Glomerular endothelial cell (primary cell): ENCODE measurements at regions not wholly inside any gene's neighbourhood (a gene's known extent, or its start where the extent isn't known, plus 50 kb on each side); places are given as distances from the start of the nearest gene placed in this dataset.

Source experiments
- DNase-seq: peaks from one replicate; pipeline ENCODE4 v3.0.0-alpha.2; 2011; ENCODE audit warnings: low read depth, low spot score; ENCODE audit errors: extremely low read depth

DNA sequence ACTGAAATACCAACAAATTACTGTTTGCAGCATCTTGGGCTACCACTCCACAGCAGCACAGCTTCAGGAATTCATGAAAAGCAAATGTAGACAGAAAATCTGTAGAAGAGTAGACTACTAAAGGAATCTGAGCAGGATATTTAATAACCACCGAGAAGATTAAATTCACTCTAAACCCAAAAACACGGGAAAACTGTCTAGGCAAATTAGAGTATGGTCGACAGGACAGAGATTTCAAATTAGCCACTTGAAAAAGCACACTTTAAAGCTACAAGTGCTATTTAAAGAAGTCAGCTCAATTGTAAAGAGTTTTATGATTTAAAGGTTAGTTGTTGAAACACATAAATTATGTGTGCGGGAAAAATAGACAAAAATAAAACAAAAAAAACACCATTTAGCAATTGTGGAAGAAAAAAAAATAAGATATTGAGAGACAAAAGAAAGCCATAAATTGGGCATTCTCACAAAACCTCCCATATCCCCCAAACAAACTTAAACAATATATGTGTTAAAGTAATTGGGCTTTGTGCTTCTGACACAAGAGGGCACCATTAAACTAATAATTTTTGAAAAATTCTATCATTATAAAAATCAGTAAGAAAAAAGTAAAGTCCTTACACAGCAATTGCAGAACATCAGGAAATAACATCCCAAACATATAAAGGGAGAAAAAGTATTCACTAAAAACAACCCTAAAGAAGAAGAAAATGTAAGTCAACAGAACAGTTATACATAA, 880.8 kb downstream of the TECRL start:
- DNase-seq: no peak

- no peak for DNase-seq
Observed at GRCh38 chr4:63526251-63526650, 883.0 kb downstream of the TECRL start.

GRCh38 chr4:63524764-63525163, 884.5 kb downstream of the TECRL start:
- DNase-seq: no peak

DNA sequence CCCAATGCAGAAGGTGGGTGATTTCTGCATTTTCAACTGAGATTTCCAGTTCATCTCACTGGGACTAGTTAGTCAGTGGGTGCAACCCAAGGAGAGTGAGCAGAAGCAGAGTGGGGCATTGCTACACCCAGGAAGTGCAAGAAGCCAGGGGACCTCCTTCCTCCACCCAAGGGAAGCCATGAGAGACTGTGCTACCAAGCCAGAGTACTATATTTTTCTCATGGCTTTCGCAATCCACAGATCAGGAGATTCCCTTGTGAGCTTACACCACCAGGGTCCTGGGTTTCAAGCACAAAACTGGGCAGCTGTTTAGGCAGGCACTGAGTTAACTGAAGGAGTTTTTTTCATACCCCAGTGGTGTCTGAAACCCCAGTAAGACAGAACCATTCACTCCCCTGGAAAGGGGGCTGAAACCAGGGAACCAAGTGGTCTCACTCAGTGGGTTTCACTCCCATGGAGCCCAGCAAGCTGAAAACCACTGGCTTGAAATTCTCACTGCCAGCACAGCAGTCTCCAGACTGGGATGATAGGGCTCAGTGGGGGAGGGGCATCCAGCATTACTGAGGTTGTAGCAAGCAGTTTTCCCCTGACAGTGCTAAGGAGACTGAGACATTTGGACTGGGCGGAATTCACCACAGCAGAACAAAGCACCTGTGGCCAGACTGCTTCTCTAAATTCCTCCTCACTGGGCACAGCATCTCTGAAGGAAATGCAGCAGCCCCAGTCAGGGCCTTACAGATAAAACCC, 903.4 kb downstream of the TECRL start:
- no peak for DNase-seq

GRCh38 chr4:63493265-63493664, 916.0 kb downstream of the TECRL start:
- no peak for DNase-seq

GRCh38 chr4:63492515-63492914, 916.7 kb downstream of the TECRL start:
- DNase-seq: no peak

DNA sequence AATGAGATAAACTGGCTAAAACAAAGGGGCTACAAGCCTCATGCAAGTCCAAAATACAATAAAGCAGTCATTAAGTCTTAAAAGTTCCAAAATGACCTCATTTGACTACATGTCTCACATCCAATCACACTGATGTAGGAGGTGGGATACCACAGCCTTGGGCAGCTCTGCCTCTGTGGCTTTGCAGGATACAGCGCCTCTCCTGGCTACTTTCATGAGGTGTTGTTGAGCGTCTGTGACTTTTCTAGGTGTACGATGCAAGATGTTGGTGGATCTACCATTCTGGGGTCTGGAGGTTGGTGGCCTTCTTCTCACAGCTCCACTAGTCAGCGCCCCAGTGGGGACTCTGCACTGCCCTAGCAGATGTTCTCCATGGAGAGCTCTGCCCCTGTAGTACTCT, 944.9 kb downstream of the TECRL start:
- no peak for DNase-seq

GRCh38 chr4:63460075-63460474, 949.2 kb downstream of the TECRL start:
- no peak for DNase-seq

DNA sequence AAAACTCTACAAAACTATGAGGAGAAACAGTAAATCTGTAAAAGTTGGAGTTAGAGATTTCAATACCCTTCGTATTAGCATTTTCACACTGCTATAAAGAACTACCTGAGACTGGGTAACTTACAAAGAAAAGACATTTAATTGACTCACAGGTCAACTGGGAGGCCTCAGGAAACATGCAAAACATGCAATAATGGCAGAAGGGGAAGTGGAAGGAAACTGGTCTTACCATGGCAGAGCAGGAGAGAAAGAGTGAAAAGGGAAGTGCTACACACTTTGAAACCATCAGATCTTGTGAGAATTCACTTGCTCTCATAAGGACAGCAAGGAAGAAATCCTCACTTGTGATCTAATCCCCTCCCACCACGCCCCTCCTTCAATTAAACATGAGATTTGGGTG, 949.9 kb downstream of the TECRL start:
- no peak for DNase-seq

- DNase-seq: no peak
Observed at GRCh38 chr4:63458010-63458409, 951.2 kb downstream of the TECRL start.

DNA sequence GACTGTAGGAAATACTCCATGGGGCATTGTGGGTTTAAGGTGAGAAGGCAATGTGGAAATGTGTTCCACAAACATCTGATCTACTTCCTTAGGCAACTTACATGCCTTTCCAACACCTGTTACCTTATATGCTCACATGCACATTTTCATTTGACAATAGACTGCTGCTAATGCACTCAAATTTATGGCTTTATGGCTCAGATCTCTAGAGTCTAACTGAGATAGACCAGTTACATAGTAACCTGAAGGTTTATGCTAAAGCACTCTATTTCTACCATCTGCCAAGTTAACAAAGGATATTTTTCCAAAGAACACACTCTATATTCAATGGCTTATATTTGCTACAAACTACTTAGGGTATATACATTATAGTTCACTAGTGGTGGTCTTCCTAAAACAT, 969.0 kb downstream of the TECRL start:
- DNase-seq: no peak

DNA sequence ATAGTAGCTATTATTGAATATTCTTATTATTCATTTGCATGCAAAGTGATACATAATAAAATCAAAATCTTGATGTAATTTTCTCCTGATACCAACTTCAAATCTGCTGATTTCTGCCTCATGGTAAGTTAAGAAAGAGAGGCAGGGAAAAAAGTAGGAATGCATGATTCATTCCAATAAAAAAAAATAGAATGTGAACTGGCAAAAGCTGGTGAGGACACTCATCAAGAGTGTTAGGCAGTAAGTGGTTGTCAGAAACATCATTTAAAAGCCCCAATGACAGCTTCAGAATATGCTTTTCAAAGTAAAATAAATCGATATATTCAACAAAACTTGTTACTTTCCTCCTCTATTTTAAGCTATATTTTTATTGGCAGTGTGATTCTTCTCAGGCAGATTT, 979.1 kb downstream of the TECRL start:
- no peak for DNase-seq

- no peak for DNase-seq
Observed at GRCh38 chr4:63396269-63396668, 1013.0 kb downstream of the TECRL start.

GRCh38 chr4:63393544-63393943, 1015.7 kb downstream of the TECRL start:
- no peak for DNase-seq

DNA sequence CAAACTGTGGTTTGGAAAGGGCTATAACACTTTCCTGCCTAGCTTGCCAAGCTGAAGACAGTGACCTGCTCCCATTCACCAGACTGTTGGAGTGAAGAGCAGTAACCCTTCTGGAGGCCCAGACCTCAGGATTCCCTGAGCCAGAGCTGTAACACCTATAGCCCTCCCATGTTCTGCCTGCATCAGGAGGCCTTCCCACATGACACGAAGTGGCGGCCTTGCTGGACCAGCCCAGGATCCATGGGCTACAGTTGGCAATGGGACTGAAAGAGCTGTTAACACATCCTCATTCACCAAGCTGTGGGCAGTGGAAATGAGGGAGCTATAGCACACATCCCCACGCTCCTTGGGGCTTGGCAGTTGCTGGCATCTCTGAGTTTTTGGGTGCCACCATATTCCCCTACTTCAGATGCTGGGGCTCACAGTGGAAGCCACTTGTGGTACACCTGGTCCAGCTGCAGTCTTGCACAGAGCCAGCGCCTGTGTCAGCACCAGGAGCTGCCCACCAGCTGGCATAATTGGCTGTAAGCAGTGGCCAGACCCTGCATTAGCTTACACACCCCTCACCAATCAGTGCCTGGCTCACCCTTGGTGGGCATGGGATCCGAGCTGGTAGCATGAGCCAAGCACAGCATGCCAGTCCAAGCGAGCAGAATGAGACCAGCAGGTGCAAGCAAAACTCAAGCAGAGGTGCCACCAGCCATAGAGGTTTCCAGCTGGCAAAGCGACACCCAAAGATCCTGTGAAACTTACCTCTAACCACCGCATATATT, 1029.3 kb downstream of the TECRL start:
- DNase-seq: no peak

- no peak for DNase-seq
Observed at GRCh38 chr4:63371001-63371400, 1038.2 kb downstream of the TECRL start.

DNA sequence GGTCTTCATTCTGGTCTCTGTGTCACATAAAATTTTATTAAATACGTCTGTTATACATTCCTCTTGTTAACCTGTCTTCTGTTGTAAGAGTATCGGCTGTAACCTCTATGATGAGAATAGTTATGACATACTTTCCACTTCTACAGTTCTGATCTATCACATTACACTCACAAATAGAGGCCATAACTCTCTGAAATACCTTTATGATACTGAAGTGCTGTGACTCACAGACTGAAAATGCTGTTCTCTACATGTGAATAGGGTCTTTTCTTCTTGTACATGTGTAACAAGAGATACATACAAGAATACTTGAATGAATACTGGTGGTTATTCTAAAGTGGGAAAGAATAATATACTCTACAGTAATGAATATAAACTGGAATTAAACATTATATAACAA, 1047.6 kb downstream of the TECRL start:
- DNase-seq: no peak

GRCh38 chr4:63361066-63361465, 1048.2 kb downstream of the TECRL start:
- DNase-seq: no peak

- no peak for DNase-seq
Observed at GRCh38 chr4:63349674-63350025, 1059.6 kb downstream of the TECRL start.

DNA sequence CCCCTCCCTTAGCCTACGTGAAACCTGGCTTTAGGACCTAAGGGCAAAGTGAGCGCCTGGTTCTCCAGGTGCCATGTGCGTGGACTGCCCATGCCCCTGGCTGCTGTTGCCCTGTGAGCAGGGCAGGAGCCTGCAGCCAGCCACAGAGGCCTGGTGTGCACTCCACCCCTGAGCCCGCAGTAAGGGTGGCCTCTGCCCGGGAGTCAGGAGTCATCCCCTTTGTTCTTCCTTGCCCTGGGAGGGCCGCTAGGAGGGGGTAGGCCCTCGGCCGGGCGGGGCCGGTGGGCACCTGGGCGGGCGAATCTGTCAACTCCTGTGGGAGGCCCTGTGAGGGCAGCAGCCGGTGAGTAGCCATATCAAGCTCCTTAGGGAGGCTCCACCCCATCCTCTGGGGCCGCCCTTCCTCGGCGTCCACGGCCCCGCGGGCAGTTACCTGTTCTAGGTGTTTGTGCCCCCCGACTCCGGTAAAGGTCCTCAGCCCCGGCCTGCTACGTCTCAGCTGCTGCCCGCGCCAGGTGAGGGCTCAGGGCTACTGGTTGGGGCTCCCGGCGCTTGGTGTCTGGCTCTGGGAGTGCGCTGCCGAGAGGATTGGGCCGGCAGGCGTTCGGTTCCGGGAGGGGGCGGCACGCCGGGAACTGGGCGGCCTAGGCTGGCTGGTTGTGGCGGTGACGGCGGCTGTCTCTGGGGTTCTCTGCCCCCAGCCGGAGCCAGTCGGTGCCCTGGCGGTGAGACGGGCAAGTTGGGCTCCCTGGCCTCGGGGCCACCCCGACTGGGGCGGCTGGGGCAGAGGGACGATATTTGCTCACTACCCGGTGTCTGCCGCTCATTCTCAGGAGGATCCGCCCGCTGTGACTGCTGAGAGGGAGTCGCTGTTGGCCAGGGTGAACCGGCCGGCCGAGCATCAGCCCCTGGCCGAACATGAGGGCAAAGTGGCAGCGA, 1060.2 kb downstream of the TECRL start:
- no peak for DNase-seq

GRCh38 chr4:63325140-63325539, 1084.1 kb downstream of the TECRL start:
- no peak for DNase-seq
